ENCODE measurements at regions not wholly inside any gene's neighbourhood (a gene's known extent, or its start where the extent isn't known, plus 50 kb on each side); places are given as distances from the start of the nearest gene placed in this dataset.

DNA sequence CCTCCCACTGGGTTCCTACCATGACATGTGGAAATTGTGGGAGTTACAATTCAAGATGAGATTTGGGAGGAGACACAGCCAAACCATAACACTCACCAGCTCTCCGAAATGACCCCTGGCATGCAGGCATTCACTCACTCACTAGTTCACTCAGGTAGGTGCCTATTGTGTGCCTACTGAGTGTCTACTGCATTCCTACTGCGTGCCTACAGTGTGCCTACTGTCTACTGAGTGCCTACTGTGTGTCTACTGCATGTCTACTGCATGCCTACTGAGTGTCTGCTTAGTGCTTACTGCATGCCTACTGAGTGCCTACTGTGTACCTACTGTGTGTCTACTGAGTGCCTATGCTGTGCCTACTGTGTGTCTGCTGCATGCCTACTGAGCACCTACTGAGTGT lies 71.7 kb upstream of the FZD10 start:
- ATAC-seq: no peak
- intact Hi-C loops (cut with DNase I, micrococcal nuclease): no loop called here
- DNase-seq: no peak

DNA sequence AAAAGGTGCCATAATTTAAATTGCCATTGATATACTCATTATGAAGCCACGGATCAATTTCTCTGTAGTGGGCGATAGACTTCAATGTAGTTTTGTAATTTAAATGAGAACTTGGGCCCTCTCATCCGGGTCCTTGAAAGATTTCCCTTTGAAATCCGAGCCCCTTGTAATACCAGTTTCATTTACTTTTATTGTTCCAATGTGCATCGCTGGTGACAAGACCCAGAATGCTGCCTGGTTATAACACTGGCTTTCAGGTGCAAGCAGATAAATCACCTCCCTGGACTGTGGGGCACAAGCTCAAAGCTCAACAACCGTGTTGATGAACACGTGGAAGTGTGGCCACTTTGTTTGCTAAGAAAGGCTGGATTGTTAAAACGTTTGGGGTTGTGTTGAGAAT lies 68.9 kb upstream of the FZD10 start:
- intact Hi-C loops (cut with DNase I, micrococcal nuclease): no loop called here
- DNase-seq: no peak
- no peak for ATAC-seq

GRCh38 chr12:130097342-130097741 lies 64.9 kb upstream of the FZD10 start:
- intact Hi-C loops (cut with DNase I, micrococcal nuclease): no loop called here
- ATAC-seq (no peak), DNase-seq (no peak)

GRCh38 chr12:130097798-130098255 lies 64.4 kb upstream of the FZD10 start:
- no peak for ATAC-seq
- DNase-seq: no peak
- intact Hi-C loops (cut with DNase I, micrococcal nuclease): no loop called here

- ATAC-seq: no peak
- no peak for DNase-seq
- intact Hi-C loops (cut with DNase I, micrococcal nuclease): no loop called here
Observed at GRCh38 chr12:130098301-130099005, 63.8 kb upstream of the FZD10 start.

DNA sequence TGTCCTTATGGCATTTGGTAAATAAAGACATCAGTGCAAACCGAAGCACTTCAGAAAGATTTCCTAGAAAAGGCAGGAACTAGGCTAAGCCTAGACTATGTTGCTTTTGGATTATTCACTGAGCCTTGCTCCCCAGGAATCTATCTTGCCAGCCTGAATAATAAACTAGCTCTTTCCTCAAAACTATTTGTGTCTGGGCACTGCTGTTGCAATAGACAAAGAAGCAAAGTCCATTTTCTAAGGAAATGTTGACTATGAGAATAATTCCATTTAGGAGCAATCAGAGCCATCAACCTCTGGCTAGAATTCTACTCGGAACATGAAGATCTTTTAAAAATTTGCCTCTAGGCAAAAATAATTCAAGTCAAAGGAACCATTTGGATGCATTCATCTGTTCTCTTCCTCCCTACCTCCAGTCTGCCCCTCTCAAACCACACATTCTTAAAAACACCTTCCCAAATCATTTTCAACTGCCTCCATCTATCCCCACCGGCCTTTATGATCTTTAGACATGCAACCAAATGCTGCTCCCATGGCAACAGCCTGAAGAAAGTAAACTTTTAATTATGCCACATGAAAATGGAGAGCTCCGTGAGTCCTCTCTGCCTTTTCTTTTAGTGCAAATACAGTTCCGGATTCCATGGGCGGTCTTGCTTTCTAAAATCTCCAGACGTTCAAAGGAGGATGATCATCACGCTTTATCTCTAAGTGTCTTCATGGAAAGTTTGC lies 61.5 kb upstream of the FZD10 start:
- DNase-seq (no peak), ATAC-seq (no peak)
- intact Hi-C loops (cut with DNase I, micrococcal nuclease): no loop called here

DNA sequence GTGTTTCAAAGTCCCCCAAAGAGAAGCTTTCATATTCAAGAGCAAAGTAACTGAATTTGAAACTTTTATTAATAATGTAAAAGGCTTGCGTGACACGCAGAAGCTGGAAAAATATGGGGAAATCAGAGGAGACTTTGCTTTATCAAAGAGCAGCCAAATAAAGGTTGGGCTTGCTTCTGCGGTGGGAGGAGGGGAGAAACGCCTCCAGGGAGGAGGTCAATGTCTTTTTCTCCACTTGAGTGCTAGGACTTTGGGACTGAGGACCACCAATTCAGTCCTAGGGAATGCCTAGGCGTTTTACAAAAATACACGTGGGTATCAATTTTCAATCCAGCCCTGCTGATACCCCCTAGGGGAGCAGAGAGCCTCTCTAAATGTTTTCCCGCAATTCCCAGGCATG lies 60.9 kb upstream of the FZD10 start:
- intact Hi-C loops (cut with DNase I, micrococcal nuclease): no loop called here
- ATAC-seq: no peak

DNA sequence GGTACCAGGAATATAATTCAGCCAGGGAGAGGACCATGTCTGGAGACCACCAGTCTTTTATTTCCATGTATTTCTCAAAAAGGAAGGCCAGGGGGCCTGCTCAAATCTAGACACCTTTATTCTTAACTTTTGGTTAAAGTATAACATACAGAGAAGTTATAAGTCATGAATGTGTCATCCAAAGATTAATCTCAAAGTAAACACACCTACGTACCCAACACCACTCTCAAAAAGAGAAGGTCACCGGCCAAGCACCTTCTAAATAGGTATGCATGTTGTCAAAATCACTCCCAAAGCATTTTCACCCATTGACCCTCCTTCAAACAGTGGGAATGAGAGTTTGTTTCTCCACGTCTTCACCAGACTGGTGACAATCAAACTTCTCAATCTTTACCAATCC lies 60.0 kb upstream of the FZD10 start:
- DNase-seq (no peak), ATAC-seq (no peak)
- intact Hi-C loops (cut with DNase I, micrococcal nuclease): no loop called here

More for the DNA sequence above, 60.9 kb upstream of the FZD10 start:
- no peak for DNase-seq

- intact Hi-C loops (cut with DNase I, micrococcal nuclease): no loop called here
- ATAC-seq (no peak), DNase-seq (no peak)
Observed at GRCh38 chr12:130104571-130105106, 57.6 kb upstream of the FZD10 start.

GRCh38 chr12:130109062-130109945 lies 53.0 kb upstream of the FZD10 start:
- intact Hi-C loops (cut with DNase I, micrococcal nuclease): no loop called here
- ATAC-seq: no peak
- DNase-seq: no peak

DNA sequence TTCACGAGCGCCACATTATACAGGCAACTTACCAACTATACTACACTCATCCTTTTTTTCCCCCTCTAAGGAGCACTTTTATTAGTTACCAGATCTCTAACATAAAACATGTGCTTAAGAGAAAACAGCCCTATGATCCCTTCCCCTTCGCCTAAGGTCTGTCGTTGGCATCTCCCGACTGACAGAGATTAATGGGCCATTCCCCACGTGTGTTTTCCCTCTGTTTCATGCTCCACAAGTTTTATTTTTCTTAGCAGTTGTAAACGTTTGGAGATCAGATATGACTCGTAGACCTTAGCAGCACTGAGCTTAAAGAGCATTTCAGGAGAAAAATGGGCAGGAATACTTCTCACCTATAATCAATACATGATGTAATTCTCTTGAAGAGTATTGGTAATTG lies 51.4 kb upstream of the FZD10 start:
- intact Hi-C loops (cut with DNase I, micrococcal nuclease): no loop called here
- no peak for DNase-seq
- ATAC-seq: no peak

- ATAC-seq: no peak
- no peak for DNase-seq
- intact Hi-C loops (cut with DNase I, micrococcal nuclease): no loop called here
Observed at GRCh38 chr12:130111965-130112496, 50.2 kb upstream of the FZD10 start.

All from left colon (tissue), 2 donors.